Dedifferentiated amniotic fluid mesenchymal stem cell (primary cell): ENCODE measurements at regions not wholly inside any gene's neighbourhood (a gene's known extent, or its start where the extent isn't known, plus 50 kb on each side); places are given as distances from the start of the nearest gene placed in this dataset.

Experiments
- DNase-seq: peaks from one replicate; pipeline ENCODE4 v3.0.0-alpha.2; 2016; ENCODE audit errors: extremely low spot score

GRCh38 chr6:11926594-11927407 lies 85.3 kb upstream of the HIVEP1 start:
- DNase-seq: no peak

- DNase-seq: no peak
Measured at GRCh38 chr6:11925805-11926204, 86.3 kb upstream of the HIVEP1 start.

DNA sequence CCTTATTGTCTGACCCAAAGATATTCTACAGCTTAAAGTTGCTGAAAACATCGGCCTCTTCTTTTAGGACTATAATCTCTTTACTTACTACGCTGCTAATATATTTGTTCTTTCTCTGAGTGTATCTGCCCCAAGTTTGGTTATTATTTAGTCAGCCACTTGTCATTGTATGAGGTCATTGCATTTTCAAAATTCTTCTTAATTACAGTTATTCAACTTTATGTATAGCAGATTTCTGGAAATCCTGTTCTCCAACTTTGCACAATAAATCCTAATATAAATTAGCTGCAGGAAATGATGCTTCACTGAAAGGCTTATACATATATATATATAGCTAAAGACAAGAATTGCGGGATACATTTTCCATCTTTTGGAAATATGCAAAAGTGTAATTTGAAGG lies 88.5 kb upstream of the HIVEP1 start:
- no peak for DNase-seq

GRCh38 chr6:11922901-11923300 lies 89.2 kb upstream of the HIVEP1 start:
- DNase-seq: no peak

- DNase-seq: no peak
Measured at GRCh38 chr6:11921751-11922150, 90.4 kb upstream of the HIVEP1 start.

DNA sequence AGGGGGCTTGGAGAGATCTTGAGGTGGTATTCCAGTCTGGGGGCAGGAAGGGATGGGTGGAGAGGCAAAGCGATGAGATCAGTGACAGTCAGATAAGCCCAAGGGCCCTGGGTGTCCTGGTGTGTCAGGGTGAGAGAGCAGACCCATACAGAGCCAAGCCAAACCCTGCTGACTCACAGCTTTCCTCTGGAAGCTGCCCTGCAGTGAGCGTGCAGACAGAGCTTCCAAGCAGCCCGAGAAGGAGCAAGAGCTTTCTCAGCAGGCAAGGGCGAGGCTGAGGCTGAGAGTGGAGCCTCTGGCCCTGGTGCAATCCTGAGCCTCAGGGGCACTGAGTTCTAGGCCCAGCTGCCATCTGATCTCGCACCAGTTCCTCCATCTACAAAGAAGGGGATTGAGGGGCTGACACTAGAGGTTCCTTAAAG lies 91.1 kb upstream of the HIVEP1 start:
- peak; percentile 95 for DNase-seq

DNA sequence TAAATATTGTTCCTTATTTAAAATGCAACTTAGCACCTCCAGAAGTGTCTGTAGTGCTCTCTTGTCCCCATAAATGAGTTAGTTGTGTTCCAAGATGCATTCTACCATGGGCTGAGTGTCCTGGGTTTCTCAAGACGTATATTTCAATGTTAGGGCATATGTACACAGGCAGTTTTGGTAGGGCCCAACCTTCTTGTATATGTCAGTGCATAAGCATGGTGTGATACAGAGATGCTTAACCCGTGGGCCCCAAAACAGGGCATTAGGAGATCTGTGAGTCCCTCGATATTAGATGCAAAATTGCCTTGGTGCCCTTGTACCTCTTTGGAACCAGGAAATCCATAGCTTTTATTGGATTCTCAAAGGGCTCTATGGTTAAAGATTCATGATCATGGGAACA lies 91.5 kb upstream of the HIVEP1 start:
- DNase-seq: no peak

DNA sequence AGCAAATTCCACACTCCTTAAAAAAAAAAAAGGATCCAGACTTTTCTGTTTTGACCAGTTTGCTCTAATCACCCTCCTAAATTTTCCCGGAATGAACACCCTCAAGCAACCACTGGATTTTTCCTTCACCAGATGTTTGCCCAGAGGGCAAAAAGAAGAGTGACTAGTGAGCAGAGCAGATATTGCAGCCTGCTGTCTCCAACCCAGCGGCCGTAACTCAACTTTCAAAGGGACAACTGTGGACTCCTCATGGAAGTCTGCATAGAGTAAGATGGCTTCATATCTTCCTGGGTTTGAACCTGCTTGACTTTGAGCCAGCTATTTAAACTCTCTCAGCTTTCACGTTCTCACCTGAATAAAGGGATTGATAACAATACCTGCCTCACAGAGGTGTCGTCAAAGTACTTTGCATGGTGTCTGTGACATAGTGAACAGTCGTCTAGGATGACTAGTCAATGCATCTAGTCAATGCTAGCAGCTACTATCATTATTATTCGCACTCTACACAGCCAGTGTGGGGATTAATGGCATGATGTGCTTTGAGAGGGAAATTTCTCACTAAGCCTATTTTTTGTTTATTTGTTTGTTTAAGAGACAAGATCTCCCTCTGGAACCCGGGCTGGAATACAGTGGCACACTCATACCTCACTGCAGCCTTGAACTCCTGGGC lies 92.2 kb upstream of the HIVEP1 start:
- DNase-seq: no peak

DNA sequence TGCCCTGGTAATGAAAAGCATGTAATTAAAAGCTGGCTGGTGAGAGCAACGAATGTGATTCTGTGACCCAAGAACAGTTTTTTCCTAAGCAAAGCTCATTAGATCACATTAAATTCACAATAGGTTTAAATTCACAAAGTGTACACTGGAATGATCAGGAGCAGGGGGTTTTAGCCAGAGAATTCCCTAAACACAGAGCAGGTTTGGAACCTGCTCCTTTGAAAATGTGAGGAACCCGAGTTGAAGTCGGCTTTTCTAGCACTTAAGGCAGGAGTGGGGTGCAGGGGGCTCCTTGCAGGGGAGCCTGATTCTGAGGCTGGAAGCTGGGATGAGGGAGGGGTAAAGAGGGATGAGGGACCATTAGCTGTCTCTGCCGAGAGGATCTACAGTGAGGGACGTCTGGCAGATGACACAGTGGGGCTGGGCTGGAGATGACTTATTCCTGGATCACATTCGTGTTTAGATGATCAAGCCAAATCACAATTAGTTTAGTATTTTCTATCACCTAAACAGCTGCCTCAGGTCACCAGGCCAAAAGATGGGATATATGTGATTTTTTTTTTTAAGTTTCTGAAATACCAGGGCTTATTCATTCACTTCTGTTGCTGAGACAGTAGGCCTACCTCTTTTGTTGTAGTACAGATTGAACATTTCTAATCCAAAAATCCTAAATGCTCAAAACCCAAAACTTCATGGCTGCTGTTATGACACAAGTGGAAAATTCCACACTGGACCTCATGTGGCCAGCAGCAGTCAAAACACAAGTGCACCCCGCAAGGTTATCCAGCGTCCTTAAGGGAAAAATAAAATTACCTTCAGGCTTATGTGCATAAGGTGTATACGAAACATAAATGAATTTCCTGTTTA lies 93.1 kb upstream of the HIVEP1 start:
- DNase-seq: no peak

DNA sequence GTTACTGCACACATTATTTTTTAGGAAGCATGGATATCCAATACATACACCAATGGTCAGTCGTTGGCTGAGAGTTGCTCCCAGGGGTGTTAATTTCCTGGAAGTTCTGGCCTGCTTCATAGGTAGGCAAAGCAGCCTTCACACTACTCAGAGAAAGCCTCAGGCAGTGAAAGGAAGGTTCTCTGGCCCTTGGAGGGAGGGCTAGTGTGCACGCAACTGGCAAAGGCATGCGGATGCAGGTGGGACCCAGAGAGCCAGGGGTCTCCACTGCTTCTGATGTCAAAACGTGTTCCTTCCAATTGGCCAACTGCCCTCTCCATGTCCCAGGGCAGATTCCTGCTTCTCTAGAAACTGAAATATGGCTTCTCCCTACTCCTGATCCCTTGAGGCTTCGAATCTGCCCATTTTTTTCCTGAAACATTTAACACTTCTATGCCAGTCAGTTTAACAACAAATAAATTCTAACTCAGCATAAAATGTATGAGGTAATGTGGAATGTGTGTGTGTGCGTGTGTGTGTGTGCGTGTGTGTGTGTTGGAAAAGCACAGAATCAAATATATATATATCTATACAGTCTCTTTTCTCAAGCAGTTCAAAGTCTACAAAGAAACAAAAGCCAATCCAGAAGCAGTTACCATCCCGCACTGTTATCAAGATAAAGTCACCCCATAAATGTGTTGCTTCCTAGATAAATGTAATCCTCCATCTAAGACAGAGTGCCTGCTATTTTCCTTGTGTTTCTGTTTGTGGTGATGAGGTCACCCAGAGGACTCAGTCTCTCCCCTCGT lies 94.0 kb upstream of the HIVEP1 start:
- peak; percentile 57 for DNase-seq

- DNase-seq: no peak
Measured at GRCh38 chr6:11912420-11912819, 99.7 kb upstream of the HIVEP1 start.

DNA sequence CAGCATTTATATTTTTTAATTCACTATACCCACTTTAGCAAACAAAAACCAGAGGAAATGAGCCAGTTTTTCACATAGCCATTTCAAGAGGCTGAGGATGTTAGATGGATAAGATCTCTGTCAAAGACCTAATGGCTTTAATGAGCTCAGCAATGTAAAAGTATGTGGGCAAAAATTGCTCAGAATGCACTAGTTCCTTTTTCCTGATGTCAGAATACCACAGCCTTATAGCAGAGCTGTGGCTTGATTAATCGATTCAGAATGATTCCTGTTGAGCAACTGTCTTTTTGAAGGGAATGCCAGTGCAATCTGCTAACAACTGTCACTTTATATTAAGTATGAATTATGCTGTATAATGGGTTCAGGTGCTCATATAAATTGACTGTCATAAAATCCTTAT lies 100.6 kb upstream of the HIVEP1 start:
- DNase-seq: peak; percentile 48

DNA sequence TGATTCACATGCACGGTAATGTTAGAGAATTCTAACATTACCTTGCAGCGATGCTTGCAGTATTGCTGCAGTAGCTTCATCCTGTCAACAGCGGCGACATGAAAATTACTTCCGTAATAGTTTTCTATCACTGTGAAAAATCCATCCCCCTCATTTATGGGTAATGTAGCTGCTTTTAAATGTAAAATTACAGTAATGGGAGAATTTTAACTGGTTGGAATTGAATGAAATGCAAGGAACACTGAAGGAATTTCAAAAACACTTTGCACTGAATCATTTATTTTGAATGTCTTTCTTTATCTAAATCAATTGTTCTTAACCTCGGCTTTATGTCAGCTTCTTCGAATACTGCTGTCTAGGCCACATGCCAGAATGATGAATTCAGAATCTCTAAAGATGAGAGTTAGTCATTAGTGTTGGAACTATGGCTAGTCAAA lies 102.4 kb upstream of the HIVEP1 start:
- peak; percentile 58 for DNase-seq

- DNase-seq: no peak
Measured at GRCh38 chr6:11908436-11909105, 103.5 kb upstream of the HIVEP1 start.

GRCh38 chr6:11903645-11904044 lies 108.5 kb upstream of the HIVEP1 start:
- DNase-seq: no peak

GRCh38 chr6:11902527-11902926 lies 109.6 kb upstream of the HIVEP1 start:
- DNase-seq: no peak

DNA sequence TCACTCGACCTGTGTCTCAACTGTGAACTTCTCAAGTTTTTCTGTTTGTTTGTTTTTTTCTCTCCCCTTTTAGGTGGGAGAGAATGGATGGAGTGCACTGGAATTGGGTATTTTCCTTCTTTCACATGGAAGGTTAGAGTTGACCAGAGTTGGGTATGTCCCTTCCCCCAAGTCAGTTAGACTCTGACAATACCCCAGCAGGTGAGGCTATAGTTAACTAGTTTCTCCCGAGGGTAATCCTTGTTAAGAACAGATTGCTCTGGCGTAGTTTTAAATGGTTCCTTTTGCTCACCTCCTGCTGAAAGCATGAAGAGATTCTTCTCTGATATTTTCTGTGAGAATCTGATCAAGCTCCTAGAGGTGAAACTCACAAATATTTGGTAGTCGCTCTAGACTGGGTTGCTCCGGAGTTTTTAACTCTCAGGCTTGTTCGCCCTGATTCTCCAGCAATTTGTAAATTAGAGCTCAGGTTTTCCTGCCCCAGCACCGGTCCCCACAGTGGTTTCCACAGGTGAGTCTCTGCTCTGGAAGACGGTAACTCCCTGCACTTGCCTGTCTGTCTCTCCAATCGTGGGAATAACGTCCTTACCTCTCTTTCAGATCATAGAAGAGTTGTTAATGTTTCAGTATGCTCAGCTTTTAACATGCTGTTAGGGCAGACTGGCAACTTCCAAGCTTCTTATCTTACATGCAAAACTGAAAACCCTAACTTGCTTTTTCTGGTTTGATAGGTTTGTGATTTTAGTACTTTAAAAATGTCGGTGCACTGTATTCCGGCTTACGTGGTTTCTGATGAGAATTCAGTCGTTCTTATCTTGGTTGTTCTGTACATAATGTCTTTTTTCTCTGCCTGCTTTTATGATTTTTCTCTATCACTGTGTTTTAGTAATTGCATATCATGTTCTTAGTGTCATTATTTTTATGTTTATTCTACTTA lies 111.2 kb upstream of the HIVEP1 start:
- no peak for DNase-seq

DNA sequence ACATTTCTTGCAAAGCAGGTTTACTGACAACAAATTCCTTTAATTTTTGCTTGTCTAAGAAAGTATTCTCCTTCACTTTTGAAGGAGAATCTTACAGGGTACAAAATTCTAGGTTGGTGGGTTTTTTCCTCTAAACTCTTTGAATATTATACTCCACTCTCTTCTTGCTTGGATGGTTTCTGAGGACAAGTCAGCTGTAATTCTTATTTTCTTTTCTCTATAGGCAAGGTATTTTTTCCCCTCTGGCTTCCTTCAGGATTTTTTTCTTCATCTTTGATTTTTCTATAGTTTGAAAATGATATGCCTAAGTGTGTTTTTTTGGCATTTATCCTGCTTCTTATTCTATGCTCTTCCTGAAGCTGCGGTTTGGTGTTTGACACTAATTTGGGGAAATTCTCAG lies 112.5 kb upstream of the HIVEP1 start:
- DNase-seq: no peak

GRCh38 chr6:11894212-11894611 lies 115.6 kb upstream of the ADTRP start:
- DNase-seq: no peak

GRCh38 chr6:11891547-11891946 lies 112.9 kb upstream of the ADTRP start:
- DNase-seq: no peak
